ENCODE measurements at regions not wholly inside any gene's neighbourhood (a gene's known extent, or its start where the extent isn't known, plus 50 kb on each side); places are given as distances from the start of the nearest gene placed in this dataset.

DNA sequence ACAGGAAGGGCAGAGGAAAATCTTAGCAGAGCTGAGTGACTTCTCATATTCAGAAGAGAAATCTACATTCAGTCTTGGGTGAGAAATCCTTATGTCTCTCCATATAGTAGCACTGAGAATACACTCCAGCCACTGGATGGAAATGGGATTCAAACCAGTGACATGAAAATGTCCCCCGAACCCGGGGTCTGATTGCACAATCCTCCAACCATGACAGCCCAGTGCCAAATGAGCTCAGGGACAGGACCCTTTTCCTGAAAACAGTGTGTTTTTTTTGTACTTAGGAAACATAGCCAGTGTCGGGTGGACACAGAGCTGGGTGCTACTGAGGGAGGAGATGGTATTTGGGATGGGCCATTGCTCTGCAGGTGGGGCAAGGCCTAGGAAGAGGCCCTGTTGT lies 185.6 kb downstream of the CXCL12 start:
- peaks cover 0 to 50% (median 18%) of the 10 kb centered on the region in 12 donors for H3K4me1 ChIP-seq
- H3K27me3 ChIP-seq: no peaks in the 10 kb centered on the region
- ATAC-seq: no peak
- H3K27ac ChIP-seq: peak overlapping the region in 11 of 12 donors; percentile 40 to 78 (median 63)
- WGBS, 4 donors: 59 to 92% (median 79%) methylated on average over 3 of the region's 3 CpGs
- H3K36me3 ChIP-seq: no peaks in the 10 kb centered on the region
- intact Hi-C loops (cut with DNase I): loop anchor here in 1 of 10 donors (10.0 kb wide), 1 partner anchor 186 kb away; the partner anchor contains the start of gene CXCL12
- DNase-seq: no peak
- no peak overlapping the region for H3K4me3 ChIP-seq
- peaks cover 0 to 7% (median 0%) of the 10 kb centered on the region in 12 donors for H3K9me3 ChIP-seq
- TF ChIP-seq POLR2A (IDR thresholded peaks at IDR 0.05) (no peak), CTCF (IDR thresholded peaks at IDR 0.05) (no peak)

DNA sequence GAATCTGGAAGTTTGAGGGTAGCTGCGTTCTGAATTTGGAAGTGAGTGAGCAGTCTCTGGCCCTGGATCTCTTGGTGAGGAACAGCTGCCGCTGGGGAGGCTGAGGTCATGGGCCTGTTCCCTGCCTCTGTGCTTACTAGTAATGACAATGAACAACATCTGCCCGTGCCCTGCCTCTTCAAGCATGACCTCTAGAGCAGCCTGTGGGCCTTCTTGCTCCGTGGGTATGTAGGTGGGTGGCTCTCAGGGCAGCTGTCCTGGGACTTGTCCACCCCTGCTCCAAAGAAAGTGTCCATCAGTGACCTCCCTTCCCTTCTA lies 186.2 kb downstream of the CXCL12 start:
- H3K4me3 ChIP-seq: no peak overlapping the region
- H3K4me1 ChIP-seq: peaks cover 0 to 50% (median 18%) of the 10 kb centered on the region in 12 donors
- peaks cover 0 to 7% (median 0%) of the 10 kb centered on the region in 12 donors for H3K9me3 ChIP-seq
- intact Hi-C loops (cut with DNase I): loop anchor here in 1 of 10 donors (10.0 kb wide), 1 partner anchor 186 kb away; the partner anchor contains the start of gene CXCL12
- no peaks in the 10 kb centered on the region for H3K36me3 ChIP-seq
- DNase-seq: peak in 3 of 5 donors; percentile 48 to 69 (median 63)
- TF ChIP-seq POLR2A (IDR thresholded peaks at IDR 0.05): no peak
- TF ChIP-seq CTCF (IDR thresholded peaks at IDR 0.05): no peak
- peak overlapping the region; percentile 3 to 78 (median 58) for H3K27ac ChIP-seq
- H3K27me3 ChIP-seq: no peaks in the 10 kb centered on the region
- ATAC-seq: peak; percentile 34 to 81 (median 73)
- 63 to 84% (median 70%) methylated on average over 4 of the region's 4 CpGs for WGBS, 4 donors

DNA sequence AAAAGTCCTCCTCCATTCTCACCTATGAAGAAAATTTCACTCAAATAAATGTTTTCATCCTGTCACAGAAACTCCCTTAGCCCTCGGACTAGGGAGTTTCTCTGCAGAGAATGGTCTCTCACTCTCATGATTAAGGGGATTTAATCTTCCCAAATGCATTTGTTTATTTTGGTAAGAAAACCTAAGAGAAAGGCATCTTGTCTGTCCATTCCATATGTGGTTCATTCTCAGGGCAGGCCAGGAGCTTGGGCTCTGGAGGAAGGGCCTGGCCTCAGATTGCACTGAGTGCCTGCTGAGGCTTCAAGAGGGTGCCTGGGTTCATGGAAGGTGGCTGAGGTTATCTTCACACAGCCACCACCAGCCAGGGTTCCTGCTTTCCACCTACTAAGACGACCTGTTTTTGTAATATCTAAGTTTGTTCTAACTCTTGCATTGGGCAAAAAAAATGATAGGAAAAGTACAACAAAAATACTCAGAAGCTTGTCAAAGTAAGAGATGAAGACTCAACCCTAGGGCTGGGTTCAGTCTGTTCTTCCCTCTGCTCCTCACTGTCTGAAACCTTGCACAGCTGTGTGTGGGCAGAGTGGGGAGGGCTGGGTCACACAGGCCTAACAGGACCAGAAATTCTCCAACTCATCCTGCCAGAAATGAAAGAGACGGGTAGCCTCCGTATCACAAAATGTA lies 186.7 kb downstream of the CXCL12 start:
- ATAC-seq (peak; percentile 56 to 81 (median 72)), DNase-seq (peak in 1 of 5 donors; percentile 26)
- Histone ChIP-seq H3K4me1 (peaks cover 0 to 50% (median 18%) of the 10 kb centered on the region in 12 donors), H3K36me3 (no peaks in the 10 kb centered on the region), H3K4me3 (no peak overlapping the region), H3K9me3 (peaks cover 0 to 7% (median 0%) of the 10 kb centered on the region in 12 donors), H3K27me3 (no peaks in the 10 kb centered on the region), H3K27ac (peak overlapping the region; percentile 3 to 78 (median 58))
- intact Hi-C loops (cut with DNase I): loop anchor here in 1 of 10 donors (10.0 kb wide), 1 partner anchor 187 kb away; the partner anchor contains the start of gene CXCL12
- TF ChIP-seq CTCF (IDR thresholded peaks at IDR 0.05) (no peak), POLR2A (IDR thresholded peaks at IDR 0.05) (no peak)
- WGBS, 4 donors: 69 to 85% (median 77%) methylated on average over 4 of the region's 4 CpGs

DNA sequence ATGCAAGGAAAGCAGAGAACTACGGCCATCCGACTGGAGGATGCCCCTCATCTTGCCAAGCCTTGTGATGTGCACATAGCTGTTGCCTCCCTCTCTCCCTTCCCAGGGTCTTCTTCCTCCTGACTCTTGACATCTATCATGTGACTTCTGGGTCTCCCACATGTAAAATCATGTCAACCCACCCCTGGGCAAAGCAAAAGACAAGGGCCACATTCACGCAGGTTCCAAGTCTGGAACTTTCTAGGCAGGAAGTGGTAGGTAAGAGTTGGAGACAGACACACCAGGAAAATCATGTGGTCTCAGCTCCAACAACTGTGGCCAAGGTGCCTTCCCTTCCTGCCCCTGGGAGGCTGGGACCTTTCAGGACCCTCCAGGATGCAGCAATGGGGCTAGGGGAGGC lies 187.3 kb downstream of the CXCL12 start:
- ATAC-seq (no peak), DNase-seq (no peak)
- Histone ChIP-seq H3K27me3 (no peaks in the 10 kb centered on the region), H3K27ac (peak overlapping the region in 9 of 12 donors; percentile 17 to 78 (median 66)), H3K9me3 (peaks cover 0 to 7% (median 0%) of the 10 kb centered on the region in 12 donors), H3K36me3 (no peaks in the 10 kb centered on the region), H3K4me3 (no peak overlapping the region), H3K4me1 (peaks cover 0 to 50% (median 18%) of the 10 kb centered on the region in 12 donors)
- no peak for TF ChIP-seq POLR2A (IDR thresholded peaks at IDR 0.05)
- TF ChIP-seq CTCF (IDR thresholded peaks at IDR 0.05): no peak
- 97 to 100% (median 97%) methylated on average over 3 of the region's 3 CpGs for WGBS, 4 donors
- intact Hi-C loops (cut with DNase I): loop anchor here in 1 of 10 donors (10.0 kb wide), 1 partner anchor 187 kb away; the partner anchor contains the start of gene CXCL12
